Tibial nerve (tissue), 3 donors: ENCODE measurements at regions not wholly inside any gene's neighbourhood (a gene's known extent, or its start where the extent isn't known, plus 50 kb on each side); places are given as distances from the start of the nearest gene placed in this dataset.

Source experiments
- CTCF ChIP-seq, 5 experiments: fragments of 200-600 bp in 3 of 5; fragments of 450-650 bp in 2 of 5; sonication (generic) in 3 of 5; IDR thresholded peaks; one replicate each; pipeline ENCODE4 v1.5.1; 2016 to 2019; ENCODE audit warnings: antibody characterized with exemption in 5 of 5, mild to moderate bottlenecking in 3 of 5, moderate library complexity in 2 of 5
- POLR2A ChIP-seq, 2 donors: fragments of 450-650 bp; IDR thresholded peaks; one replicate each; pipeline ENCODE4 v1.6.1; 2017; ENCODE audit warnings: antibody characterized with exemption in 2 of 2, mild to moderate bottlenecking in 2 of 2, moderate library complexity in 2 of 2

GRCh38 chr11:90701716-90702115 lies 478.9 kb upstream of the CHORDC1 start:
- TF ChIP-seq CTCF (IDR thresholded peaks at IDR 0.05): no peak
- no peak for TF ChIP-seq POLR2A (IDR thresholded peaks at IDR 0.05)
